H1 (cell line): ENCODE measurements at regions not wholly inside any gene's neighbourhood (a gene's known extent, or its start where the extent isn't known, plus 50 kb on each side); places are given as distances from the start of the nearest gene placed in this dataset.
A peak's percentile ranks its signal among the peaks of the same experiment; 100 is the strongest.

Source experiments
- CTCF ChIA-PET: fragments of 300-600 bp; sonication (Branson Sonifier 250); formaldehyde crosslinking; loops from one replicate; lab custom pipeline; 2021; ENCODE audit not compliant: partially characterized antibody; lab: Charles Lee
- POLR2A ChIA-PET: fragments of 300-600 bp; sonication (Branson Sonifier 250); formaldehyde crosslinking; loops from one replicate; lab custom pipeline; 2021; ENCODE audit warnings: inconsistent platforms; ENCODE audit not compliant: partially characterized antibody; lab: Charles Lee
- DNase-seq, 2 experiments: peaks; one replicate each; pipeline versions ENCODE4 v3.0.0 to v3.0.0-alpha.2; 2010 to 2022; ENCODE audit warnings: low spot score in 2 of 2, low read depth in 1 of 2, mixed read lengths in 1 of 2
- FAIRE-seq: peaks from 2 replicates; lab custom pipeline; 2011; peaks lifted over from hg19 to GRCh38; lab: Jason Lieb, UNC
- H2AFZ ChIP-seq: 2 replicates; pipeline ENCODE4 v1.8.1; 2012; ENCODE audit warnings: low read length, inconsistent platforms
- H2AK5ac ChIP-seq: 2 replicates; pipeline ENCODE4 v1.6.1; 2013; ENCODE audit warnings: low read depth, low read length
- H2BK120ac ChIP-seq: replicated peaks from 2 replicates; pipeline ENCODE3; 2013; ENCODE audit warnings: low read depth, low read length, inconsistent platforms
- H2BK12ac ChIP-seq: 2 replicates; pipeline ENCODE4 v1.6.1; 2013; ENCODE audit warnings: low read depth, low read length
- H2BK15ac ChIP-seq: 2 replicates; pipeline ENCODE4 v1.6.1; 2013; ENCODE audit warnings: low read length
- H2BK20ac ChIP-seq: 2 replicates; pipeline ENCODE4 v1.6.1; 2013; ENCODE audit warnings: low read length
- H2BK5ac ChIP-seq: 2 replicates; pipeline ENCODE4 v1.6.1; 2013; ENCODE audit warnings: low read depth, low read length
- H3K14ac ChIP-seq: 2 replicates; pipeline ENCODE4 v1.6.1; 2013; ENCODE audit warnings: inconsistent platforms; ENCODE audit not compliant: insufficient read length
- H3K18ac ChIP-seq: 2 replicates; pipeline ENCODE4 v1.6.1; 2013; ENCODE audit warnings: low read length; ENCODE audit errors: extremely low read depth
- H3K23ac ChIP-seq: 2 replicates; pipeline ENCODE4 v1.6.1; 2013; ENCODE audit warnings: inconsistent platforms; ENCODE audit not compliant: insufficient read length
- H3K23me2 ChIP-seq: 2 replicates; pipeline ENCODE4 v1.6.1; 2013; ENCODE audit warnings: low read depth, low read length
- H3K27ac ChIP-seq: 2 replicates; pipeline ENCODE4 v1.6.1; 2011; ENCODE audit warnings: low read depth, low read length, inconsistent platforms
- H3K27me3 ChIP-seq, 4 experiments: replicated peaks in 1 of 4; 1 replicate in 1 of 4; 2 replicates in 3 of 4; pipeline versions ENCODE4 v1.6.1 to v1.8.1; 2011 to 2013; ENCODE audit warnings: low read length in 3 of 4, mild to moderate bottlenecking in 3 of 4, inconsistent platforms in 2 of 4, mixed read lengths in 2 of 4, moderate library complexity in 1 of 4; ENCODE audit not compliant: control insufficient read depth in 3 of 4, insufficient read depth in 3 of 4; ENCODE audit errors: extremely low read depth in 1 of 4
- H3K36me3 ChIP-seq, 4 experiments: 2 replicates each; pipeline versions ENCODE4 v1.6.1 to v1.8.1; 2011 to 2013; ENCODE audit warnings: mild to moderate bottlenecking in 4 of 4, low read length in 3 of 4, moderate library complexity in 2 of 4, control low read depth in 1 of 4, inconsistent platforms in 1 of 4; ENCODE audit not compliant: insufficient read depth in 4 of 4, control insufficient read depth in 2 of 4
- H3K4ac ChIP-seq: replicated peaks from 2 replicates; pipeline ENCODE3; 2013; ENCODE audit warnings: low read length, low read depth, mixed read lengths, inconsistent platforms; ENCODE audit not compliant: insufficient read length
- H3K4me1 ChIP-seq, 4 experiments: replicated peaks in 1 of 4; 1 replicate in 1 of 4; 2 replicates in 3 of 4; pipeline versions ENCODE4 v1.6.1 to v1.8.1; 2011 to 2013; ENCODE audit warnings: low read length in 3 of 4, inconsistent platforms in 2 of 4, mixed read lengths in 1 of 4; ENCODE audit not compliant: insufficient read depth in 4 of 4, control insufficient read depth in 3 of 4
- H3K4me2 ChIP-seq, 2 experiments: 2 replicates each; pipeline versions ENCODE4 v1.6.1 to v1.8.1; 2011 to 2013; ENCODE audit warnings: low read depth in 2 of 2, low read length in 2 of 2, control low read depth in 1 of 2, inconsistent platforms in 1 of 2, mild to moderate bottlenecking in 1 of 2; ENCODE audit not compliant: insufficient read depth in 1 of 2
- H3K4me3 ChIP-seq, 4 experiments: fragments of 200-600, 300-600 bp in 1 of 4; sonication (generic), shearing (Covaris generic), sonication (Bioruptor Twin) in 1 of 4; 2 replicates each; pipeline versions ENCODE4 v1.5.1 to v1.8.1; 2011 to 2016; ENCODE audit warnings: low read length in 4 of 4, low read depth in 3 of 4, control low read depth in 2 of 4, inconsistent platforms in 2 of 4, mild to moderate bottlenecking in 2 of 4, mixed read lengths in 1 of 4, moderate library complexity in 1 of 4; ENCODE audit not compliant: insufficient read depth in 2 of 4; ENCODE audit errors: extremely low read depth in 1 of 4
- H3K56ac ChIP-seq: replicated peaks from 2 replicates; pipeline ENCODE3; 2013; ENCODE audit warnings: low read depth, mild to moderate bottlenecking, mixed read lengths, low read length, inconsistent platforms; ENCODE audit not compliant: insufficient read length
- H3K79me1 ChIP-seq: 2 replicates; pipeline ENCODE4 v1.6.1; 2013; ENCODE audit warnings: low read depth, low read length, control low read depth
- H3K79me2 ChIP-seq, 2 experiments: 2 replicates each; pipeline versions ENCODE4 v1.6.1 to v1.8.1; 2012 to 2013; ENCODE audit warnings: low read length in 2 of 2, mild to moderate bottlenecking in 2 of 2, inconsistent platforms in 1 of 2; ENCODE audit not compliant: insufficient read depth in 2 of 2, control insufficient read depth in 1 of 2
- H3K9ac ChIP-seq, 4 experiments: replicated peaks in 1 of 4; 1 replicate in 1 of 4; 2 replicates in 3 of 4; pipeline versions ENCODE4 v1.6.1 to v1.8.1; 2011 to 2013; ENCODE audit warnings: low read depth in 3 of 4, low read length in 3 of 4, control low read depth in 2 of 4, mild to moderate bottlenecking in 2 of 4, moderate library complexity in 2 of 4, inconsistent platforms in 1 of 4; ENCODE audit errors: extremely low read depth in 1 of 4
- H3K9me3 ChIP-seq, 2 experiments: 2 replicates each; pipeline versions ENCODE4 v1.6.1 to v1.8.1; 2012 to 2013; ENCODE audit warnings: mild to moderate bottlenecking in 2 of 2, moderate library complexity in 2 of 2, control low read depth in 1 of 2, inconsistent platforms in 1 of 2, low read depth in 1 of 2, low read length in 1 of 2, mixed read lengths in 1 of 2; ENCODE audit not compliant: insufficient read depth in 2 of 2
- H4K20me1 ChIP-seq, 2 experiments: replicated peaks in 1 of 2; 2 replicates each; pipeline versions ENCODE3 to v1.8.1; 2011 to 2013; ENCODE audit warnings: inconsistent platforms in 2 of 2, low read length in 2 of 2, mild to moderate bottlenecking in 1 of 2; ENCODE audit not compliant: insufficient read depth in 2 of 2, control insufficient read depth in 1 of 2
- H4K5ac ChIP-seq: 2 replicates; pipeline ENCODE4 v1.6.1; 2013; ENCODE audit warnings: low read length, low read depth, mixed read lengths, inconsistent platforms; ENCODE audit not compliant: insufficient read length
- H4K8ac ChIP-seq: 2 replicates; pipeline ENCODE4 v1.8.0; 2013; ENCODE audit warnings: mild to moderate bottlenecking, moderate library complexity, low read length, inconsistent platforms; ENCODE audit not compliant: insufficient read depth; ENCODE audit errors: extremely low read depth
- H4K91ac ChIP-seq: replicated peaks from 2 replicates; pipeline ENCODE3; 2013; ENCODE audit warnings: low read length, mixed read lengths, inconsistent platforms; ENCODE audit not compliant: insufficient read length
- ASH2L ChIP-seq: fragments of 200-600, 300-600 bp; sonication (generic); IDR thresholded peaks from one replicate; pipeline ENCODE4 v1.7.1; 2017; ENCODE audit warnings: low read length
- NRF1 ChIP-seq: IDR thresholded peaks from 2 replicates; pipeline ENCODE4 v1.6.1; 2011; ENCODE audit warnings: mild to moderate bottlenecking, low read depth, low read length, improper control_type of control experiment
- RNF2 ChIP-seq: fragments of 200-900, 300-1000 bp; sonication (generic); IDR thresholded peaks from 2 replicates; pipeline ENCODE4 v1.7.1; 2016; ENCODE audit warnings: borderline replicate concordance, low read depth, mild to moderate bottlenecking, antibody characterized with exemption, low read length; ENCODE audit not compliant: poor library complexity, severe bottlenecking; ENCODE audit errors: missing control alignments
- WGBS, 2 experiments: shearing (Covaris generic) in 1 of 2; methylation state at CpG; one replicate each; pipeline versions ENCODE4 v1.1.6 to v1.1.7; 2013 to 2015; ENCODE audit warnings: low lambda C conversion rate in 2 of 2, mixed read lengths in 2 of 2, inconsistent platforms in 1 of 2, low coverage in 1 of 2, missing lambda C conversion rate in 1 of 2; ENCODE audit not compliant: insufficient replicate concordance in 2 of 2, insufficient coverage in 1 of 2, insufficient read length in 1 of 2; ENCODE audit errors: extremely low coverage in 1 of 2, missing lambda C conversion rate in 1 of 2; 5-methylcytosine and 5-hydroxymethylcytosine counted together
- TF ChIP-seq, protein P1 (sequence below): IDR thresholded peaks from 2 replicates; pipeline ENCODE4 v1.6.1; 2012; ENCODE audit warnings: low read length, inconsistent platforms

DNA sequence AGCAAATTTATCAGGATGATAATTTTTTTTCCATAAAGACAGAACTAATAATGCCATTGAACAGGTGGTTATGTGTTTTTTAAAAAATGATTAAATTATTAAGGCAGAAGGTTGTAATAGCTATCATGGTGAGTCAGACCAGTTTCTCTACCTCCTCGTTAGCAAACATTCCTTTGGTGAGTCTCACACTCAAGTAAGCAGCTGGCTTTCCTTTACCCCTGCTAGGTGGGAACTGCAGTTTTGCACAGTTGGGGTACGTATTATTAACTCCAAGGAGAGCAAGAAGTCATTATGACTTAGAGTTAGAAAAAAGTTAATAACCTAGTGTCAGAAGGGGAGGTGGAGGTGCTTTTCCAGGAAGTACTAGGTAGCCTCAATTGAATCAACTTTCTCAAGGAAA is 165.3 kb downstream of the SNAPC1 start:
- no peak overlapping the region for H3K4ac ChIP-seq
- no peak overlapping the region for H2BK5ac ChIP-seq
- FAIRE-seq, result no peak
- no peaks in the 10 kb centered on the region for H4K20me1 ChIP-seq
- H4K91ac ChIP-seq, result no peak overlapping the region
- no peaks in the 10 kb centered on the region for H3K79me1 ChIP-seq
- no peak overlapping the region for H3K56ac ChIP-seq
- no peak overlapping the region for H4K5ac ChIP-seq
- no peak overlapping the region for H4K8ac ChIP-seq
- ChIA-PET CTCF (interaction anchor here (0.6 to 7.8 kb wide), 9 partner anchors 9 to 198 kb away, joined by 3 to 108 read pairs (median 4); no protein-coding TSS in a partner anchor), POLR2A (no interaction called here)
- no peak overlapping the region for H3K4me3 ChIP-seq
- no peak overlapping the region for H3K27ac ChIP-seq
- H3K18ac ChIP-seq, result no peak overlapping the region
- H3K23me2 ChIP-seq, result no peaks in the 10 kb centered on the region
- TF ChIP-seq, protein P1, sequence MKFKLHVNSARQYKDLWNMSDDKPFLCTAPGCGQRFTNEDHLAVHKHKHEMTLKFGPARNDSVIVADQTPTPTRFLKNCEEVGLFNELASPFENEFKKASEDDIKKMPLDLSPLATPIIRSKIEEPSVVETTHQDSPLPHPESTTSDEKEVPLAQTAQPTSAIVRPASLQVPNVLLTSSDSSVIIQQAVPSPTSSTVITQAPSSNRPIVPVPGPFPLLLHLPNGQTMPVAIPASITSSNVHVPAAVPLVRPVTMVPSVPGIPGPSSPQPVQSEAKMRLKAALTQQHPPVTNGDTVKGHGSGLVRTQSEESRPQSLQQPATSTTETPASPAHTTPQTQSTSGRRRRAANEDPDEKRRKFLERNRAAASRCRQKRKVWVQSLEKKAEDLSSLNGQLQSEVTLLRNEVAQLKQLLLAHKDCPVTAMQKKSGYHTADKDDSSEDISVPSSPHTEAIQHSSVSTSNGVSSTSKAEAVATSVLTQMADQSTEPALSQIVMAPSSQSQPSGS, result no peak
- TF ChIP-seq ASH2L, result no peak
- TF ChIP-seq NRF1, result no peak
- TF ChIP-seq RNF2, result no peak
- no peaks in the 10 kb centered on the region for H3K79me2 ChIP-seq
- no peaks in the 10 kb centered on the region; a peak in 1 of 7 replicates for H3K27me3 ChIP-seq
- no peak overlapping the region for H3K14ac ChIP-seq
- H3K4me1 ChIP-seq, result peaks cover 0 to 9% (median 8%) of the 10 kb centered on the region in 4 experiments; a peak in 5 of 7 replicates
- no peak overlapping the region for H2BK120ac ChIP-seq
- DNase-seq, result no peak
- no peak overlapping the region for H2AK5ac ChIP-seq
- no peak overlapping the region for H3K9ac ChIP-seq
- peak overlapping the region; percentile 87; the same call in 1 of the 2 replicates for H2AFZ ChIP-seq
- H2BK15ac ChIP-seq, result no peak overlapping the region
- no peak overlapping the region for H2BK12ac ChIP-seq
- no peaks in the 10 kb centered on the region for H3K36me3 ChIP-seq
- 67% methylated on average over 2 of the region's 2 CpGs; no CpG with 5 or more reads in 1 of the 2 experiments for WGBS, 2 experiments
- H3K4me2 ChIP-seq, result no peak overlapping the region
- H3K23ac ChIP-seq, result no peak overlapping the region
- no peaks in the 10 kb centered on the region for H3K9me3 ChIP-seq
- H2BK20ac ChIP-seq, result no peak overlapping the region
